HepG2 (cell line): ENCODE measurements at regions not wholly inside any gene's neighbourhood (a gene's known extent, or its start where the extent isn't known, plus 50 kb on each side); places are given as distances from the start of the nearest gene placed in this dataset.

ENCODE experiments used
- ATAC-seq: fragments of 200-7000 bp; cut with Tn5 transposase; 3 replicates; pipeline ENCODE4 v1.9.1; 2020; ENCODE audit warnings: mild to moderate bottlenecking, moderate library complexity
- BruUV-seq: library from RNA; stranded (reverse); fragments of 400-500 nt; replicated peaks from 2 replicates; lab custom pipeline; 2021; lab: Mats Ljungman, UMichigan
- CTCF ChIA-PET: fragments of 300-600 bp; formaldehyde crosslinking; extraction: SDS; loops from one replicate; lab custom pipeline; 2021; ENCODE audit warnings: low total read pairs, inconsistent platforms, low intra/inter-chr PET ratio; lab: Yijun Ruan, JAX
- POLR2A ChIA-PET: fragments of 350-600 bp; sonication (Branson Sonifier 250); formaldehyde crosslinking; loops from one replicate; lab custom pipeline; 2020; ENCODE audit warnings: antibody characterized with exemption, inconsistent platforms; lab: Yijun Ruan, JAX
- DNase-seq: peaks from one replicate; pipeline ENCODE4 v3.0.0-alpha.2; 2015; ENCODE audit warnings: low spot score
- FAIRE-seq: peaks from 3 replicates; lab custom pipeline; 2011; peaks lifted over from hg19 to GRCh38; lab: Jason Lieb, UNC
- H2AFZ ChIP-seq: one replicate; pipeline ENCODE4 v1.6.1; 2011; ENCODE audit warnings: low read length, inconsistent platforms
- H3K27ac ChIP-seq: fragments of 300-600 bp; 3 replicates; pipeline ENCODE4 v1.8.0; 2011; ENCODE audit warnings: mixed run types, mild to moderate bottlenecking, mixed read lengths, low read length, inconsistent platforms; ENCODE audit not compliant: insufficient read depth; ENCODE audit errors: extremely low read length
- H3K27me3 ChIP-seq, 2 experiments: fragments of 200-600 bp in 1 of 2; 2 replicates in 1 of 2; 3 replicates in 1 of 2; pipeline versions ENCODE4 v1.6.0 to v1.8.0; 2011; ENCODE audit warnings: low read length in 2 of 2, mild to moderate bottlenecking in 2 of 2, moderate library complexity in 2 of 2, inconsistent platforms in 1 of 2; ENCODE audit not compliant: insufficient read depth in 2 of 2, control insufficient read depth in 1 of 2
- H3K36me3 ChIP-seq, 2 experiments: fragments of 200-600 bp in 1 of 2; replicated peaks in 1 of 2; 2 replicates in 1 of 2; 3 replicates in 1 of 2; pipeline versions ENCODE4 v1.5.1 to v1.8.0; 2011; ENCODE audit warnings: low read length in 2 of 2, inconsistent platforms in 1 of 2; ENCODE audit not compliant: insufficient read depth in 2 of 2, control insufficient read depth in 1 of 2
- H3K4me1 ChIP-seq: 2 replicates; pipeline ENCODE4 v1.5.1; 2012; ENCODE audit warnings: low read length, inconsistent platforms; ENCODE audit not compliant: insufficient read depth
- H3K4me2 ChIP-seq: 2 replicates; pipeline ENCODE4 v1.6.0; 2011; ENCODE audit warnings: low read depth, low read length, inconsistent platforms
- H3K4me3 ChIP-seq, 3 experiments: fragments of 200-600 bp in 1 of 3; sonication (generic), shearing (Covaris generic) in 1 of 3; replicated peaks in 1 of 3; 2 replicates each; pipeline ENCODE4 v1.5.1; 2011 to 2016; ENCODE audit warnings: low read length in 3 of 3, inconsistent platforms in 2 of 3, low read depth in 2 of 3, mild to moderate bottlenecking in 2 of 3, control low read depth in 1 of 3, mixed read lengths in 1 of 3; ENCODE audit not compliant: insufficient read depth in 1 of 3
- H3K79me2 ChIP-seq: one replicate; pipeline ENCODE4 v1.6.1; 2011; ENCODE audit warnings: low read length, inconsistent platforms; ENCODE audit not compliant: insufficient read depth
- H3K9ac ChIP-seq: 2 replicates; pipeline ENCODE4 v1.6.0; 2011; ENCODE audit warnings: mild to moderate bottlenecking, low read depth, low read length, inconsistent platforms; ENCODE audit not compliant: insufficient read depth
- H3K9me3 ChIP-seq: 2 replicates; pipeline ENCODE4 v1.5.1; 2012; ENCODE audit warnings: mild to moderate bottlenecking, low read length
- H4K20me1 ChIP-seq: 2 replicates; pipeline ENCODE4 v1.6.0; 2011; ENCODE audit warnings: inconsistent platforms, mild to moderate bottlenecking, low read length, moderate library complexity; ENCODE audit not compliant: insufficient read depth
- BHLHE40 ChIP-seq: IDR thresholded peaks from 2 replicates; pipeline ENCODE4 v1.6.1; 2011; ENCODE audit warnings: low read length, improper control_type of control experiment
- CEBPB ChIP-seq: IDR thresholded peaks from 2 replicates; pipeline ENCODE4 v1.6.1; 2011; ENCODE audit warnings: low read depth, low read length, improper control_type of control experiment, borderline replicate concordance
- KMT2B ChIP-seq: IDR thresholded peaks from 2 replicates; pipeline ENCODE4 v1.6.1; 2016; ENCODE audit warnings: missing genetic modification reagents, missing compliant biosample characterization
- MAX ChIP-seq: IDR thresholded peaks from 2 replicates; pipeline ENCODE4 v1.6.1; 2012; ENCODE audit warnings: inconsistent platforms
- NR3C1 ChIP-seq: sonication (generic); formaldehyde crosslinking; IDR thresholded peaks from 2 replicates; pipeline ENCODE4 v1.4.0; 2020; ENCODE audit warnings: missing genetic modification reagents
- POGZ ChIP-seq: sonication (generic); formaldehyde crosslinking; IDR thresholded peaks from 2 replicates; pipeline ENCODE4 v1.4.0; 2020; ENCODE audit warnings: mild to moderate bottlenecking, missing genetic modification reagents
- RBFOX2 ChIP-seq: fragments of 200-400 bp; formaldehyde crosslinking; IDR thresholded peaks from 2 replicates; pipeline ENCODE4 v1.6.1; 2017; ENCODE audit warnings: low read depth, mild to moderate bottlenecking, low read length
- YY1 ChIP-seq: IDR thresholded peaks from 2 replicates; pipeline ENCODE4 v1.6.1; 2011; ENCODE audit warnings: low read length, low read depth, moderate library complexity, mild to moderate bottlenecking; ENCODE audit not compliant: insufficient read depth, insufficient replicate concordance
- ZFY ChIP-seq: sonication (generic); formaldehyde crosslinking; IDR thresholded peaks from 2 replicates; pipeline ENCODE4 v1.4.0; 2020; ENCODE audit warnings: missing genetic modification reagents
- ZNF235 ChIP-seq: sonication (generic); formaldehyde crosslinking; IDR thresholded peaks from 2 replicates; pipeline ENCODE4 v1.8.1; 2023; ENCODE audit warnings: mild to moderate bottlenecking, missing genetic modification reagents, borderline replicate concordance
- ZNF329 ChIP-seq: sonication (generic); formaldehyde crosslinking; IDR thresholded peaks from 2 replicates; pipeline ENCODE4 v1.9.0; 2021; ENCODE audit warnings: low read depth, mild to moderate bottlenecking, missing genetic modification reagents
- ZNF354B ChIP-seq: sonication (generic); formaldehyde crosslinking; IDR thresholded peaks from 2 replicates; pipeline ENCODE4 v1.8.0; 2022; ENCODE audit warnings: mild to moderate bottlenecking, missing genetic modification reagents
- ZNF484 ChIP-seq: sonication (generic); formaldehyde crosslinking; IDR thresholded peaks from 2 replicates; pipeline ENCODE4 v1.5.1; 2020; ENCODE audit warnings: mild to moderate bottlenecking, low read depth, missing genetic modification reagents, borderline replicate concordance
- ZNF883 ChIP-seq: sonication (generic); formaldehyde crosslinking; IDR thresholded peaks from 2 replicates; pipeline ENCODE4 v1.5.1; 2020; ENCODE audit warnings: mild to moderate bottlenecking, missing genetic modification reagents; ENCODE audit errors: not compliant biosample characterization
- WGBS: methylation state at CpG from one replicate; pipeline ENCODE4 v1.1.6; 2017; ENCODE audit warnings: low lambda C conversion rate; 5-methylcytosine and 5-hydroxymethylcytosine counted together
- in situ Hi-C: cut with HindIII; loops from 2 replicates; pipeline ENCODE4 v1.10.0; 2017; ENCODE audit warnings: low pct_unique_long_range_greater_than_20kb; ENCODE audit not compliant: extremely low pct_ligation_motif_present
- intact Hi-C: fragments of 100-400 bp; cut with micrococcal nuclease; formaldehyde crosslinking; loops from one replicate; pipeline ENCODE4 v1.10.0; 2022; ENCODE audit not compliant: unreplicated experiment
- TF ChIP-seq, protein P1 (sequence below): IDR thresholded peaks from 2 replicates; pipeline ENCODE4 v1.6.1; 2016; ENCODE audit warnings: control low read depth
- TF ChIP-seq, protein P2 (sequence below): sonication (generic); formaldehyde crosslinking; IDR thresholded peaks from 2 replicates; pipeline ENCODE4 v1.5.0; 2020; ENCODE audit warnings: missing genetic modification reagents

DNA sequence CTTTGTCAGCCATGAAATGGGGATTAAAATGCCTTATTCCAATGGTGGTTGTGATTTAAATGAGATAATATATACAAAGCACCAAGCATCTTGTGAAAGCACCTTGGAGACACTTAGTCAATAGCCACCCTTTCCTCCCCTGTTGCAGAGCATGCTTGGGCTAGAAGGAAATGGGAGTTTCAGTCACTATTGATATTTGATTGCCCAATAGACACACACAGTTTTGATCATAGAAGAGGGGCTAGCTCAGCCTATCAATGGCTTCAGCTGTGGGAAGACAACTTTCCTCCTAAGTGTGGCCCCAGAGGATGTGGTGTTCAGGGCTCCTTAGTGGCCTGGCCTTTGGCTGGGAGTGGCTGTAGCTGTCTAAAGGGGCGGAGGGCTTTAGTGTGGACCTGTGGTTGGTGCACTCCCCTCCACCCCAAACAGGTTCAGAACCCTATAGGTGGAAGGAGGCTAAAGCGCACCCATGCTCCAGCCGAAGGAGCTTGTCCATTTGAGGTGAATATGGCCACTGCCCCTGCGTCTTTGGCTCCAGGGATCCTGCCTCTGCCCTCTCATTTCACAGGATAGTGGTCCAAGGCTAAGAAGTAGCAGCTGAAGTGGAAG is 132.3 kb downstream of the TMEM30B start:
- Histone ChIP-seq H3K36me3 (no peaks in the 10 kb centered on the region), H4K20me1 (no peaks in the 10 kb centered on the region), H3K4me3 (no peak overlapping the region), H3K9me3 (peaks cover 18% of the 10 kb centered on the region), H2AFZ (no peak overlapping the region), H3K79me2 (no peaks in the 10 kb centered on the region), H3K4me2 (no peak overlapping the region), H3K27ac (no peak overlapping the region), H3K9ac (no peak overlapping the region), H3K4me1 (peaks cover 34% of the 10 kb centered on the region), H3K27me3 (peaks cover 0 to 6% of the 10 kb centered on the region in 2 experiments; a peak in 1 of 5 replicates)
- intact Hi-C loops (no loop called here), in situ Hi-C loops (no loop called here)
- DNase-seq (no peak), ATAC-seq (no peak), FAIRE-seq (no peak)
- WGBS = 43% methylated on average over 2 of the region's 4 CpGs
- CTCF ChIA-PET = no interaction called here
- POLR2A ChIA-PET = no interaction called here
- no peak for TF ChIP-seq NR3C1 (CRISPR knock-in tag)
- no peak for TF ChIP-seq ZNF235
- peak; percentile 54; the same call in 1 of the 2 replicates for TF ChIP-seq CEBPB
- no TSS peak for BruUV-seq

DNA sequence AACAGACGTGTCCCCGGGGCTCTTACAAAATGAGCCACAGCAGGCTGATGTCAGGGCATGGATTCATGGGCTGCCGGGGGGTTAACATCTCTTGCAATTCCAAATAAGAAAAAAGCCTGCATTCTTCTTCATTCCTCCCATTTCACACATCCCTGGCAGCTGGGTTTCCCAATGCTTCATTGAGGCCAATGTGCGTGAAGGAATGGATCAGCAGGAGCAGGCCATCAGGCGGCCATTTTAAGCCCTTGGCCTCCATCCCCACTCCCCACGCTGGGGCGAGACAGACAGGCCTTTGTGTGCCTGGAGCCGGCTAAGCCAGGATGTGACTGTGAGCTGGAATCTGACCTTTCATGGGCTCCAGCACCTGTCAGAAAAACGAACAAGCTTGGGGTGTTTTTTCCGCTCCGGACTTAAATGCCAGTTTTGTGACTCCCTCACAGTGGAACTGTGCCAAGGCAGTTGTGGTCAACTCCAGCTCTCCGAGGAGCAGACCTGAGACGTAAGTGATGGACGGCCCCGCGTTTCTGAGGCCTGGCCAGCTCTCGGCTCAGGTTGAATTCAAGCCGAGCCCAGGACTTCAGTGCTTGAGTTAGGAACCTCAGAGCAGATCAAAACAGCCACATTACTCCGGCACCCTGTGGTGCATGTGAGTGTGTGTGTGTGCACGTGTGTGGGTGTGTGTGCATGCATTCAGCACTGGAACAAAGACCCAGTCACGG is 133.1 kb downstream of the TMEM30B start:
- H3K9ac ChIP-seq = no peak overlapping the region
- peak overlapping the region in 1 of 3 experiments; percentile 21; a peak in 1 of 6 replicates for H3K4me3 ChIP-seq
- ChIA-PET CTCF (no interaction called here), POLR2A (no interaction called here)
- in situ Hi-C loops = no loop called here
- no peaks in the 10 kb centered on the region for H4K20me1 ChIP-seq
- no peak overlapping the region for H2AFZ ChIP-seq
- FAIRE-seq (no peak), DNase-seq (peak; percentile 57), ATAC-seq (peak; percentile 85)
- peaks cover 0 to 6% of the 10 kb centered on the region in 2 experiments; a peak in 1 of 5 replicates for H3K27me3 ChIP-seq
- peaks cover 26% of the 10 kb centered on the region for H3K9me3 ChIP-seq
- H3K79me2 ChIP-seq = no peaks in the 10 kb centered on the region
- 48% methylated on average over 16 of the region's 21 CpGs for WGBS
- BruUV-seq = no TSS peak
- H3K4me1 ChIP-seq = peaks cover 25% of the 10 kb centered on the region
- intact Hi-C loops = no loop called here
- no peak overlapping the region for H3K27ac ChIP-seq
- H3K4me2 ChIP-seq = peak overlapping the region; percentile 62
- H3K36me3 ChIP-seq = no peaks in the 10 kb centered on the region
- TF ChIP-seq ZNF484 (CRISPR knock-in tag) (no peak), RBFOX2 (no peak), ZFY (0 out of 2 replicates have a peak, but pooled peaks have one; percentile 19), KMT2B (CRISPR knock-in tag) (no peak), YY1 (peak; percentile 88), ZNF354B (CRISPR knock-in tag) (no peak), POGZ (CRISPR knock-in tag) (peak; percentile 53; the same call in 1 of the 2 replicates), ZNF883 (CRISPR knock-in tag) (no peak), ZNF329 (CRISPR knock-in tag) (no peak), BHLHE40 (peak; percentile 67; the same call in 1 of the 2 replicates), MAX (no peak)
- TF ChIP-seq, protein P1, sequence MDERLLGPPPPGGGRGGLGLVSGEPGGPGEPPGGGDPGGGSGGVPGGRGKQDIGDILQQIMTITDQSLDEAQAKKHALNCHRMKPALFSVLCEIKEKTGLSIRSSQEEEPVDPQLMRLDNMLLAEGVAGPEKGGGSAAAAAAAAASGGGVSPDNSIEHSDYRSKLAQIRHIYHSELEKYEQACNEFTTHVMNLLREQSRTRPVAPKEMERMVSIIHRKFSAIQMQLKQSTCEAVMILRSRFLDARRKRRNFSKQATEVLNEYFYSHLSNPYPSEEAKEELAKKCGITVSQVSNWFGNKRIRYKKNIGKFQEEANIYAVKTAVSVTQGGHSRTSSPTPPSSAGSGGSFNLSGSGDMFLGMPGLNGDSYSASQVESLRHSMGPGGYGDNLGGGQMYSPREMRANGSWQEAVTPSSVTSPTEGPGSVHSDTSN (CRISPR knock-in tag) = no peak
- TF ChIP-seq, protein P2, sequence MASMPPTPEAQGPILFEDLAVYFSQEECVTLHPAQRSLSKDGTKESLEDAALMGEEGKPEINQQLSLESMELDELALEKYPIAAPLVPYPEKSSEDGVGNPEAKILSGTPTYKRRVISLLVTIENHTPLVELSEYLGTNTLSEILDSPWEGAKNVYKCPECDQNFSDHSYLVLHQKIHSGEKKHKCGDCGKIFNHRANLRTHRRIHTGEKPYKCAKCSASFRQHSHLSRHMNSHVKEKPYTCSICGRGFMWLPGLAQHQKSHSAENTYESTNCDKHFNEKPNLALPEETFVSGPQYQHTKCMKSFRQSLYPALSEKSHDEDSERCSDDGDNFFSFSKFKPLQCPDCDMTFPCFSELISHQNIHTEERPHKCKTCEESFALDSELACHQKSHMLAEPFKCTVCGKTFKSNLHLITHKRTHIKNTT = no peak
